Erythroblast (primary cell): ENCODE measurements at regions not wholly inside any gene's neighbourhood (a gene's known extent, or its start where the extent isn't known, plus 50 kb on each side); places are given as distances from the start of the nearest gene placed in this dataset.

Experiments used
- GATA1 ChIP-seq: IDR thresholded peaks from 2 replicates; pipeline ENCODE4 v1.6.1; 2011; ENCODE audit warnings: low read depth, mild to moderate bottlenecking, control low read depth, low read length, moderate library complexity
- POLR2A ChIP-seq: IDR thresholded peaks from 2 replicates; pipeline ENCODE4 v1.6.1; 2011; ENCODE audit warnings: mild to moderate bottlenecking, low read length

- TF ChIP-seq POLR2A (no peak), GATA1 (no peak)
These were observed 486.3 kb downstream of the SOX5 start for GRCh38 chr12:23463172-23463571.
